Fibroblast of skin of right biceps (primary cell): ENCODE measurements at regions not wholly inside any gene's neighbourhood (a gene's known extent, or its start where the extent isn't known, plus 50 kb on each side); places are given as distances from the start of the nearest gene placed in this dataset.
"Not testable (repeated sequence)": the region's sequence is repeated elsewhere in the genome, so short reads cannot be mapped to it uniquely, and the experiment has no call there.

Experiments
- DNase-seq: peaks from one replicate; pipeline ENCODE4 v3.0.0-alpha.2; 2013

GRCh38 chr10:124323806-124324205 lies 94.9 kb downstream of the OAT start:
- no peak for DNase-seq

GRCh38 chr10:124323111-124323725 lies 95.5 kb downstream of the OAT start:
- DNase-seq, result peak; percentile 6

- no peak for DNase-seq
These were observed 96.3 kb downstream of the OAT start for GRCh38 chr10:124322191-124322980.

GRCh38 chr10:124321433-124322089 lies 97.2 kb downstream of the OAT start:
- DNase-seq, result no peak

- no peak for DNase-seq
These were observed 97.8 kb downstream of the OAT start for GRCh38 chr10:124320778-124321432.

- DNase-seq, result peak; percentile 3
These were observed 98.8 kb downstream of the OAT start for GRCh38 chr10:124319926-124320391.

GRCh38 chr10:124319520-124319919 lies 99.2 kb downstream of the OAT start:
- DNase-seq, result not testable (repeated sequence)

- DNase-seq, result no peak
These were observed 99.9 kb downstream of the OAT start for GRCh38 chr10:124318811-124319210.

- DNase-seq, result no peak
These were observed 100.6 kb downstream of the OAT start for GRCh38 chr10:124318076-124318475.

- no peak for DNase-seq
These were observed 102.4 kb downstream of the OAT start for GRCh38 chr10:124316326-124316725.

GRCh38 chr10:124315591-124316270 lies 103.0 kb downstream of the OAT start:
- DNase-seq, result no peak

GRCh38 chr10:124313374-124313773 lies 105.3 kb downstream of the OAT start:
- DNase-seq, result no peak

GRCh38 chr10:124308811-124309210 lies 109.9 kb downstream of the OAT start:
- DNase-seq, result no peak

- DNase-seq, result no peak
These were observed 110.6 kb downstream of the OAT start for GRCh38 chr10:124308056-124308645.

GRCh38 chr10:124307591-124307990 lies 111.1 kb downstream of the OAT start:
- no peak for DNase-seq

GRCh38 chr10:124306922-124307371 lies 111.8 kb downstream of the OAT start:
- peak; percentile 16 for DNase-seq

GRCh38 chr10:124306520-124306919 lies 112.2 kb downstream of the OAT start:
- DNase-seq, result no peak

GRCh38 chr10:124305984-124306383 lies 112.7 kb downstream of the OAT start:
- DNase-seq, result no peak

GRCh38 chr10:124305131-124305530 lies 113.6 kb downstream of the OAT start:
- no peak for DNase-seq

- no peak for DNase-seq
These were observed 114.9 kb downstream of the OAT start for GRCh38 chr10:124303662-124304418.

- DNase-seq, result no peak
These were observed 115.7 kb downstream of the OAT start for GRCh38 chr10:124302951-124303505.
